ENCODE measurements at regions not wholly inside any gene's neighbourhood (a gene's known extent, or its start where the extent isn't known, plus 50 kb on each side); places are given as distances from the start of the nearest gene placed in this dataset.
A peak's percentile ranks its signal among the peaks of the same experiment; 100 is the strongest.

GRCh38 chr1:25098717-25099116 lies 133.6 kb downstream of the SYF2 start:
- Histone ChIP-seq H4K20me1 (ENCODE audit: insufficient read depth, low read length) (no peaks in the 10 kb centered on the region), H3K27ac (ENCODE audit: insufficient read depth, low read length) (no peak overlapping the region), H3K36me3 (ENCODE audit: control insufficient read depth, insufficient read depth, low read length) (no peaks in the 10 kb centered on the region), H4K5ac (ENCODE audit: low read depth, low read length) (no peak overlapping the region), H3K4ac (ENCODE audit: low read depth, low read length) (no peak overlapping the region), H2BK15ac (ENCODE audit: low read depth, low read length) (no peak overlapping the region), H2BK5ac (ENCODE audit: low read depth, low read length, poor library complexity, severe bottlenecking) (no peak overlapping the region), H3K9me1 (ENCODE audit: insufficient read depth, low read length) (no peaks in the 10 kb centered on the region), H3K14ac (replicated peaks; ENCODE audit: low read depth, low read length) (no peak overlapping the region), H3K4me1 (ENCODE audit: control insufficient read depth, insufficient read depth, low read length) (no peaks in the 10 kb centered on the region), H3K56ac (ENCODE audit: extremely low read depth, insufficient read depth, low read length) (no peak overlapping the region), H4K91ac (ENCODE audit: insufficient read depth, low read depth, low read length) (no peak overlapping the region), H3K4me3 (ENCODE audit: insufficient read depth, low read depth, low read length) (no peak overlapping the region), H3K79me1 (ENCODE audit: low read depth in 1 of 2, low read length in 2 of 2) (no peaks in the 10 kb centered on the region), H3K27me3 (ENCODE audit: control insufficient read depth, insufficient read depth, low read length) (peaks cover 59% of the 10 kb centered on the region), H3K18ac (ENCODE audit: low read depth, low read length) (no peak overlapping the region), H3K23ac (ENCODE audit: low read depth, low read length) (no peak overlapping the region), H4K8ac (ENCODE audit: low read depth in 2 of 2, low read length in 2 of 2) (no peak overlapping the region), H2BK120ac (ENCODE audit: low read depth, low read length) (no peak overlapping the region), H2AFZ (replicated peaks; ENCODE audit: low read length, poor library complexity) (peak overlapping the region; percentile 13), H2AK5ac (ENCODE audit: low read depth, low read length) (no peak overlapping the region), H2BK20ac (ENCODE audit: low read depth, low read length) (no peak overlapping the region), H2AK9ac (replicated peaks; ENCODE audit: low read depth, low read length, poor library complexity) (no peak overlapping the region), H3K4me2 (ENCODE audit: low read depth, low read length) (no peak overlapping the region), H3K9ac (ENCODE audit: low read depth, low read length) (no peak overlapping the region), H3K9me3 (ENCODE audit: control insufficient read depth, insufficient read depth, low read length) (peaks cover 15% of the 10 kb centered on the region)
- dilution Hi-C loops (cut with HindIII; ENCODE audit: low sequenced_read_pairs, unreplicated experiment) (no loop called here), intact Hi-C loops (cut with micrococcal nuclease) (no loop called here), in situ Hi-C loops (cut with MboI; ENCODE audit: low sequenced_read_pairs) (no loop called here)
- TF ChIP-seq CEBPB (IDR thresholded peaks at IDR 0.05; ENCODE audit: low read depth, low read length) (no peak), POLR2A (IDR thresholded peaks at IDR 0.05; ENCODE audit: low read depth, low read length) (no peak), BHLHE40 (IDR thresholded peaks at IDR 0.05; ENCODE audit: low read depth, low read length) (peak; percentile 70), USF2 (IDR thresholded peaks at IDR 0.05; ENCODE audit: low read depth, low read length) (no peak), MAZ (IDR thresholded peaks at IDR 0.05; ENCODE audit: borderline replicate concordance, low read depth, low read length) (no peak)
- no CpG with 5 or more reads among the region's 4 CpGs for WGBS, 2 experiments (ENCODE audit: extremely low coverage in 2 of 2, insufficient read length in 1 of 2)
- ATAC-seq (ENCODE audit: low read depth) (no peak), DNase-seq (no peak)
- ChIA-PET CTCF (no interaction called here), POLR2A (ENCODE audit: unreplicated experiment) (interaction anchor here (0.6 kb wide), 1 partner anchor 246 kb away, joined by 3 read pairs; no protein-coding TSS in a partner anchor)
- no TSS peak for BruUV-seq (replicated peaks)

Data from IMR-90 (cell line).